RWPE1 (cell line): ENCODE measurements at regions not wholly inside any gene's neighbourhood (a gene's known extent, or its start where the extent isn't known, plus 50 kb on each side); places are given as distances from the start of the nearest gene placed in this dataset.

Experiments used
- CTCF ChIA-PET: fragments of 350-600 bp; sonication (Branson Sonifier 250); formaldehyde crosslinking; extraction: SDS; loops from one replicate; lab custom pipeline; 2021; lab: Yijun Ruan, JAX
- POLR2A ChIA-PET: fragments of 400-600 bp; formaldehyde crosslinking; extraction: SDS; loops from one replicate; lab custom pipeline; 2020; ENCODE audit warnings: antibody characterized with exemption; ENCODE audit not compliant: low non-redundant PET; lab: Yijun Ruan, JAX
- DNase-seq: peaks from one replicate; pipeline ENCODE4 v3.0.0; 2012; ENCODE audit warnings: low spot score
- H3K27ac ChIP-seq: fragments of 450-650 bp; 2 replicates; pipeline ENCODE4 v1.5.1; 2017
- CTCF ChIP-seq: fragments of 450-650 bp; conservative IDR thresholded peaks from 2 replicates; pipeline ENCODE4 v1.5.1; 2017; ENCODE audit warnings: low read depth, mild to moderate bottlenecking

DNA sequence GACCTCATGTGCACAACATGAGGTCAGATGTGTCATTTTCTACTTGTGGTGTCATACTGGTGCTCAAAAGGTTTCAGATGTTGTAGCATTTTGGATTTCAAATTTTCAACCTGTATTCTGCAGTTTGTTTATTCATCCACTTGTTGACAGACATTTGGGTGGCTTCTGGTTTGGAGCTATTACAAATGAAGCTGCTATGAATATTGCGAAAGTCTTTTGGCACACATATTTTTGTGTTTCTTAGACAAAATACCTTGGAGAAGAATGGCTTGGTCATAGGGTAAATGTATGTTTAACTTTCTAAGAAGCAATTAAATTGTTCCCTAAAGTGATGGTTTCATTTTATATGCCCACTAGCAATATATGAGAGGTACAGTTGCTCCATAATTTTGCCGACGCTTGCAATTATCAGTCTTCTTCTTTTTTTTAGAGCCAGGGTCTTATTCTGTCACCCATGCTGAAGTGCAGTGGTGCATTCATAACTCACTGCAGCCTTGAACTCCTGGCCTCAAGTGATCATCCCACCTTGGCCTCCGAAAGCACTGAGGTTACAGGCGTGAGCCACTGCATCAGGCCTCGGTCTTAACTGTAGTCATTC, 70.7 kb upstream of the TRPC7 start:
- H3K27ac ChIP-seq: no peak overlapping the region
- no peak for TF ChIP-seq CTCF
- ChIA-PET POLR2A (no interaction called here), CTCF (interaction anchor here (0.6 kb wide), 1 partner anchor 81 kb away, joined by 3 read pairs; no protein-coding TSS in a partner anchor)
- no peak for DNase-seq

DNA sequence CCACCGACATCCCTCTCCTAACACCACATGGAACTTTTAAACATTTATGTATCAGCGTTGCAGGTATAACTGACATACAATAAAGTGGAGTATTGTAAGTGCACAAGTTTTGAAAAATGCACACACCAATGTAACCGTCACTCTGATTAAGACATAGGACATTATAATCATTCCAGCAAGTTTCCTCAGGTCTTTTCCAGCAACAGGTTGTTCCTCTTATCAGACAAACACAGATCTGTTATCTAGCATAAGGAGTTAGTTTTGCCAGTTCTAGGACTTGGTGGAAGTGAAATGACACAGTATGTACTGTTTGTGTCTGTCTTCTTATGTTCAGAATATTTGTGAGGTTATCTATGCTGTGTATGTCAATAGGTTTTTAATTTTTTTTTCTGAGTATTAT, 69.5 kb upstream of the TRPC7 start:
- H3K27ac ChIP-seq: no peak overlapping the region
- no peak for TF ChIP-seq CTCF
- ChIA-PET POLR2A (no interaction called here), CTCF (no interaction called here)
- no peak for DNase-seq

DNA sequence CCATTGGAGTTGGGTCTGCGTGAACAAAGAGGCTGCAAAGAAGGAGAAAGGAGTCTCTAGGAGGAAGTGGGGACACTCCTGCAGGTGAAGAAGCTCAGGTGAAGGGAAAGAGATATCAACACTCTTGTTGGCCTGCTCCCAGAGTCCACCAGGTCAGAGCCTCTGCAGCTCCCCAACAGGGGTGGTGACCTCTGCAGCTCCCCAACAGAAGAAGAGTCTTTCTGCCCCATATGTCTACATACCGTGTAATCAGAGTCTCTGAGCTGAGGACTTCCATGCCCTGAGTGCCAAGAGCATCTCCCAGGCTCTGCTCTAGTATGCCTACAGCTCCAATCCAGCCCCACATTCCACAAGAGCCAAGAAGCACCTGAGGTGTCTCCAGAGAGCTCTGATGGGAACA, 67.4 kb upstream of the TRPC7 start:
- ChIA-PET CTCF (no interaction called here), POLR2A (no interaction called here)
- H3K27ac ChIP-seq: no peak overlapping the region
- no peak for DNase-seq
- TF ChIP-seq CTCF: no peak

- CTCF ChIA-PET: no interaction called here
- DNase-seq: no peak
Observed at GRCh38 chr5:136430081-136430480, 64.7 kb upstream of the TRPC7 start.

DNA sequence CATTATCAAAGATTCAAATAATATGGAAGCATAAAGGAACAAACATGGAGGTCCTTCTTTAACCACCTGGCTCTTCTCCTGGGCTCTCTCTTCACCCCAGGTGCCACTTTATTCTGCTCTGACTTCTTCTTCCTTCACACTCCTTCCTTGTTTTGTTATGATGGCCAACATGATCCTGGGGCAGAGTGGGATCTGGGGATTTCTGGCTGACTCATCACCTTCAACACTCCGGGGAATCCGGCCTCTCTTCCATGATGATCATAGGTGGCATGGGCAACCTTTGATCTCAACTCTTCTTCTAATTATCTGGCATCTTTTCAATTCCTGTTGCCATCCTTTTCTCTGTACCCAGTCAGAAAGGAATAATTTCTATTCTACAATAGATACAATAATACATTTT, 62.1 kb upstream of the TRPC7 start:
- ChIA-PET CTCF (no interaction called here), POLR2A (no interaction called here)
- H3K27ac ChIP-seq: no peak overlapping the region
- DNase-seq: no peak
- no peak for TF ChIP-seq CTCF

More at GRCh38 chr5:136430081-136430480, 64.7 kb upstream of the TRPC7 start:
- POLR2A ChIA-PET: no interaction called here
- no peak overlapping the region for H3K27ac ChIP-seq
- no peak for TF ChIP-seq CTCF

- no peak for TF ChIP-seq CTCF
- POLR2A ChIA-PET: no interaction called here
- no peak for DNase-seq
- no peak overlapping the region for H3K27ac ChIP-seq
- CTCF ChIA-PET: no interaction called here
Observed at GRCh38 chr5:136425921-136426320, 60.6 kb upstream of the TRPC7 start.
